B cell (primary cell): ENCODE measurements at regions not wholly inside any gene's neighbourhood (a gene's known extent, or its start where the extent isn't known, plus 50 kb on each side); places are given as distances from the start of the nearest gene placed in this dataset.

Experiments
- ATAC-seq: fragments of 200-7000 bp; cut with Tn5 transposase; one replicate; pipeline ENCODE4 v1.10.0; 2021; ENCODE audit warnings: low read depth, mild to moderate bottlenecking, moderate number of reproducible peaks, moderate library complexity
- CTCF ChIA-PET: fragments of 350-600 bp; sonication (Branson Sonifier 250); formaldehyde crosslinking; loops from one replicate; lab custom pipeline; 2021; ENCODE audit warnings: antibody characterized with exemption, inconsistent platforms; lab: Charles Lee
- POLR2A ChIA-PET: fragments of 350-600 bp; sonication (Branson Sonifier 250); formaldehyde crosslinking; loops from one replicate; lab custom pipeline; 2021; ENCODE audit warnings: antibody characterized with exemption; lab: Charles Lee
- DNase-seq: peaks from one replicate; pipeline ENCODE4 v3.0.0; 2013
- H2AFZ ChIP-seq: 2 replicates; pipeline ENCODE4 v1.6.1; 2012; ENCODE audit warnings: mild to moderate bottlenecking, low read depth, low read length; ENCODE audit not compliant: insufficient read depth, poor library complexity, severe bottlenecking
- H3K27ac ChIP-seq, 2 donors: 1 replicate in 1 of 2; 2 replicates in 1 of 2; pipeline ENCODE4 v1.5.1; 2012 to 2013; ENCODE audit warnings: low read length in 2 of 2, mild to moderate bottlenecking in 2 of 2, moderate library complexity in 1 of 2
- H3K27me3 ChIP-seq, 4 experiments: fragments of 200-600 bp in 1 of 4; sonication (generic) in 1 of 4; replicated peaks in 1 of 4; 1 replicate in 2 of 4; 2 replicates in 2 of 4; pipeline versions ENCODE4 v1.6.1 to v1.7.0; 2013 to 2016; ENCODE audit warnings: low read length in 3 of 4, mild to moderate bottlenecking in 2 of 4, mixed read lengths in 1 of 4, moderate library complexity in 1 of 4; ENCODE audit not compliant: insufficient read depth in 4 of 4, control insufficient read depth in 3 of 4; ENCODE audit errors: control extremely low read depth in 1 of 4
- H3K36me3 ChIP-seq, 2 experiments: replicated peaks in 1 of 2; 1 replicate in 1 of 2; 2 replicates in 1 of 2; pipeline versions ENCODE4 v1.6.1 to v1.7.1; 2013; ENCODE audit warnings: low read length in 1 of 2; ENCODE audit not compliant: insufficient read depth in 2 of 2, control insufficient read depth in 1 of 2; ENCODE audit errors: control extremely low read depth in 1 of 2, extremely low read depth in 1 of 2
- H3K4me1 ChIP-seq, 2 donors: fragments of 200-600 bp in 1 of 2; sonication (generic) in 1 of 2; 1 replicate in 1 of 2; 2 replicates in 1 of 2; pipeline versions ENCODE4 v1.5.1 to v1.6.1; 2013 to 2017; ENCODE audit warnings: low read length in 2 of 2; ENCODE audit not compliant: control insufficient read depth in 2 of 2, insufficient read depth in 2 of 2
- H3K4me2 ChIP-seq: replicated peaks from 2 replicates; pipeline ENCODE3; 2012; ENCODE audit warnings: mild to moderate bottlenecking, low read depth, low read length; ENCODE audit not compliant: poor library complexity, severe bottlenecking
- H3K4me3 ChIP-seq, 5 experiments: fragments of 200-600 bp in 1 of 5; sonication (generic) in 1 of 5; 1 replicate in 3 of 5; 2 replicates in 2 of 5; pipeline versions ENCODE4 v1.5.1 to v1.7.0; 2011 to 2016; ENCODE audit warnings: low read length in 4 of 5, mild to moderate bottlenecking in 4 of 5, low read depth in 2 of 5, control low read depth in 1 of 5, moderate library complexity in 1 of 5; ENCODE audit not compliant: insufficient read depth in 1 of 5; ENCODE audit errors: control extremely low read depth in 1 of 5, extremely low read depth in 1 of 5
- H3K79me2 ChIP-seq: fragments of 200-600 bp; sonication (generic); one replicate; pipeline ENCODE4 v1.6.0; 2016; ENCODE audit warnings: low read length; ENCODE audit not compliant: control insufficient read depth, insufficient read depth
- H3K9ac ChIP-seq: fragments of 200-600 bp; sonication (generic); 2 replicates; pipeline ENCODE4 v1.6.1; 2017; ENCODE audit warnings: mild to moderate bottlenecking, low read length, moderate library complexity
- H3K9me3 ChIP-seq, 3 donors: one replicate each; pipeline versions ENCODE4 v1.6.1 to v1.7.1; 2013; ENCODE audit warnings: low read length in 2 of 3; ENCODE audit not compliant: control insufficient read depth in 2 of 3, insufficient read depth in 1 of 3; ENCODE audit errors: control extremely low read depth in 1 of 3
- H4K20me1 ChIP-seq: 2 replicates; pipeline ENCODE4 v1.6.0; 2012; ENCODE audit warnings: mild to moderate bottlenecking, low read length; ENCODE audit not compliant: insufficient read depth, control insufficient read depth, poor library complexity, severe bottlenecking
- H3K27ac Mint-ChIP-seq: one replicate; pipeline ENCODE4 v1.8.0; 2021; ENCODE audit warnings: mixed read lengths
- H3K27me3 Mint-ChIP-seq: one replicate; pipeline ENCODE4 v1.8.0; 2021; ENCODE audit warnings: mixed read lengths
- H3K4me1 Mint-ChIP-seq: one replicate; pipeline ENCODE4 v1.8.0; 2021; ENCODE audit warnings: mixed read lengths
- H3K4me3 Mint-ChIP-seq: one replicate; pipeline ENCODE4 v1.8.0; 2021; ENCODE audit warnings: mixed read lengths
- H3K9me3 Mint-ChIP-seq: one replicate; pipeline ENCODE4 v1.8.0; 2022; ENCODE audit warnings: mixed read lengths; ENCODE audit not compliant: insufficient read depth
- EZH2 ChIP-seq: IDR thresholded peaks from 2 replicates; pipeline ENCODE4 v1.6.1; 2012; ENCODE audit warnings: borderline replicate concordance, low read depth, mild to moderate bottlenecking, moderate library complexity, low read length; ENCODE audit not compliant: insufficient read depth, poor library complexity, severe bottlenecking
- WGBS: methylation state at CpG from one replicate; pipeline ENCODE4 v1.1.5; 2013; ENCODE audit warnings: missing lambda C conversion rate; ENCODE audit not compliant: insufficient coverage; 5-methylcytosine and 5-hydroxymethylcytosine counted together
- intact Hi-C: fragments of 100-400 bp; cut with micrococcal nuclease; formaldehyde crosslinking; loops from one replicate; pipeline ENCODE4 v1.10.0; 2022
- TF ChIP-seq, protein P1 (sequence below): fragments of 200-600 bp; IDR thresholded peaks from one replicate; pipeline ENCODE4 v1.8.0; 2022; ENCODE audit warnings: antibody characterized with exemption, mild to moderate bottlenecking

DNA sequence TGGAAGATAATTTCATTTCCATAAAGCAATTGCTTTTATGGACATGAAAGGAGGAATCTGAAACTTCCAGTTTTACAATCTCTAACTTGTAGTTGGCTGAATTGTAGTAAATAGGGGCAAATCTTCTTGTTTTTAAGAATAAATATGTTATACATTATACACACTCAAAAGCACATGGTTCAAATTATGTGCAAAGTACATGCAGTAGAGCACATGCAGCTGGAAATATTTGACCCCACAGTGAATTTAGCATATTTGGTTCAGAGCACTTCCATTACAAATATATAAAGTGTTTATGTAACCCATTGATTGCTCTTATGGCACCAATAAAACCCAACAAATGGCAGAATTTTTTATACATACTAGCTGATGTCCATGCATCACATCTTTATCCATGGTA, 180.5 kb downstream of the IRS2 start:
- H3K79me2 ChIP-seq, result no peaks in the 10 kb centered on the region
- H3K9ac ChIP-seq, result no peak overlapping the region
- no peaks in the 10 kb centered on the region for H4K20me1 ChIP-seq
- no peak overlapping the region for H3K4me3 ChIP-seq
- no peak overlapping the region for H3K4me2 ChIP-seq
- no peaks in the 10 kb centered on the region for H3K27me3 ChIP-seq
- H3K27ac ChIP-seq, result no peak overlapping the region
- H3K4me1 Mint-ChIP-seq, result no peaks in the 10 kb centered on the region
- no peak for DNase-seq
- no peak for ATAC-seq
- no peak overlapping the region for H2AFZ ChIP-seq
- TF ChIP-seq, protein P1, sequence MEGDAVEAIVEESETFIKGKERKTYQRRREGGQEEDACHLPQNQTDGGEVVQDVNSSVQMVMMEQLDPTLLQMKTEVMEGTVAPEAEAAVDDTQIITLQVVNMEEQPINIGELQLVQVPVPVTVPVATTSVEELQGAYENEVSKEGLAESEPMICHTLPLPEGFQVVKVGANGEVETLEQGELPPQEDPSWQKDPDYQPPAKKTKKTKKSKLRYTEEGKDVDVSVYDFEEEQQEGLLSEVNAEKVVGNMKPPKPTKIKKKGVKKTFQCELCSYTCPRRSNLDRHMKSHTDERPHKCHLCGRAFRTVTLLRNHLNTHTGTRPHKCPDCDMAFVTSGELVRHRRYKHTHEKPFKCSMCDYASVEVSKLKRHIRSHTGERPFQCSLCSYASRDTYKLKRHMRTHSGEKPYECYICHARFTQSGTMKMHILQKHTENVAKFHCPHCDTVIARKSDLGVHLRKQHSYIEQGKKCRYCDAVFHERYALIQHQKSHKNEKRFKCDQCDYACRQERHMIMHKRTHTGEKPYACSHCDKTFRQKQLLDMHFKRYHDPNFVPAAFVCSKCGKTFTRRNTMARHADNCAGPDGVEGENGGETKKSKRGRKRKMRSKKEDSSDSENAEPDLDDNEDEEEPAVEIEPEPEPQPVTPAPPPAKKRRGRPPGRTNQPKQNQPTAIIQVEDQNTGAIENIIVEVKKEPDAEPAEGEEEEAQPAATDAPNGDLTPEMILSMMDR, result no peak
- no peak for TF ChIP-seq EZH2
- no peak overlapping the region for H3K4me3 Mint-ChIP-seq
- ChIA-PET CTCF (no interaction called here), POLR2A (no interaction called here)
- no peaks in the 10 kb centered on the region for H3K4me1 ChIP-seq
- peaks cover 3% of the 10 kb centered on the region for H3K27me3 Mint-ChIP-seq
- no peaks in the 10 kb centered on the region for H3K36me3 ChIP-seq
- no peaks in the 10 kb centered on the region for H3K9me3 Mint-ChIP-seq
- H3K9me3 ChIP-seq, result no peaks in the 10 kb centered on the region
- intact Hi-C loops, result no loop called here
- H3K27ac Mint-ChIP-seq, result no peak overlapping the region

DNA sequence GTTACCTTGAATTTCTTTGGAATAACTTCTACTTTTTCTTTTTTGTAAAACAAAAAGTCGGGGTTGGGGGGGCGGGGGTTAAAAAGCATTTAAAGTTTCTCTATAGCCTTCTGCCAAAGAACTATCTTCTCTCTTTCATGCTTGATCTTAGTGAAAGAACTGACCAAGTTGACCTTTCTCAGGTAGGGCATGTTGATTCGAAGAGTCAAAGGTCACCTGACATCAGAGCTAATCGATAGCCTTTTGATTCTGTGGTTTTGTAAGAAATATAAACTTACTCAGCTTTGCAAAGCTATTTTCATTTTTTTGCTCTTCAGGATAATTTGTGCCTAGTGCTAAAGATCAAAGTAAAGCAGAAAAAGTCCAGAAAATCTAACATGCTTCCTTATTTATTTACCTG, 181.5 kb downstream of the IRS2 start:
- no CpG with 5 or more reads among the region's 4 CpGs for WGBS
- POLR2A ChIA-PET, result no interaction called here
- DNase-seq, result no peak
- CTCF ChIA-PET, result no interaction called here
- TF ChIP-seq EZH2, result no peak
- TF ChIP-seq, protein P1, result no peak
- H3K9me3 ChIP-seq, result no peaks in the 10 kb centered on the region
- H4K20me1 ChIP-seq, result no peaks in the 10 kb centered on the region
- peaks cover 3% of the 10 kb centered on the region for H3K27me3 Mint-ChIP-seq
- no peak for ATAC-seq
- H3K79me2 ChIP-seq, result no peaks in the 10 kb centered on the region
- H3K4me2 ChIP-seq, result no peak overlapping the region
- H3K4me3 ChIP-seq, result no peak overlapping the region
- no peak overlapping the region for H2AFZ ChIP-seq
- no peak overlapping the region for H3K9ac ChIP-seq
- intact Hi-C loops, result no loop called here
- no peak overlapping the region for H3K4me3 Mint-ChIP-seq
- H3K27me3 ChIP-seq, result no peaks in the 10 kb centered on the region
- H3K4me1 Mint-ChIP-seq, result no peaks in the 10 kb centered on the region
- H3K36me3 ChIP-seq, result no peaks in the 10 kb centered on the region
- H3K27ac Mint-ChIP-seq, result no peak overlapping the region
- H3K9me3 Mint-ChIP-seq, result no peaks in the 10 kb centered on the region
- no peak overlapping the region for H3K27ac ChIP-seq
- no peaks in the 10 kb centered on the region for H3K4me1 ChIP-seq
